GM23338 (cell line): ENCODE measurements at regions not wholly inside any gene's neighbourhood (a gene's known extent, or its start where the extent isn't known, plus 50 kb on each side); places are given as distances from the start of the nearest gene placed in this dataset.

Experiments used
- ATAC-seq: fragments of 200-7000 bp; cut with Tn5 transposase; 3 replicates; pipeline ENCODE4 v1.9.1; 2020
- DNase-seq: peaks from one replicate; pipeline ENCODE4 v3.0.0-alpha.2; 2015; ENCODE audit warnings: low spot score
- H2AFZ ChIP-seq: fragments of 200-600 bp; sonication (generic); 2 replicates; pipeline ENCODE4 v1.8.0; 2016; ENCODE audit warnings: antibody characterized with exemption, mild to moderate bottlenecking, moderate library complexity
- H3F3A ChIP-seq: fragments of 200-600 bp; sonication (generic); replicated peaks from 2 replicates; pipeline ENCODE4 v1.8.0; 2017; ENCODE audit warnings: antibody characterized with exemption, mixed run types, low read depth
- H3K27ac ChIP-seq: fragments of 200-600 bp; sonication (generic); 2 replicates; pipeline ENCODE4 v1.6.1; 2016; ENCODE audit warnings: low read depth
- H3K27me3 ChIP-seq: fragments of 200-600 bp; sonication (generic); 2 replicates; pipeline ENCODE4 v1.8.0; 2016; ENCODE audit warnings: mild to moderate bottlenecking, mixed run types, moderate library complexity; ENCODE audit not compliant: insufficient read depth
- H3K36me3 ChIP-seq: fragments of 200-600 bp; sonication (generic); 2 replicates; pipeline ENCODE4 v1.8.0; 2016; ENCODE audit warnings: mild to moderate bottlenecking; ENCODE audit not compliant: insufficient read depth
- H3K4me1 ChIP-seq: fragments of 200-600 bp; sonication (generic); 2 replicates; pipeline ENCODE4 v1.8.0; 2016; ENCODE audit warnings: mild to moderate bottlenecking, moderate library complexity; ENCODE audit not compliant: insufficient read depth
- H3K4me2 ChIP-seq: fragments of 200-600 bp; sonication (generic); 2 replicates; pipeline ENCODE4 v1.7.1; 2017; ENCODE audit warnings: mixed run types
- H3K4me3 ChIP-seq: fragments of 200-600 bp; sonication (generic); 2 replicates; pipeline ENCODE4 v1.6.1; 2016; ENCODE audit warnings: mixed run types
- H3K79me2 ChIP-seq: fragments of 200-600 bp; sonication (generic); replicated peaks from 2 replicates; pipeline ENCODE4 v1.8.0; 2017; ENCODE audit warnings: mild to moderate bottlenecking; ENCODE audit not compliant: insufficient read depth
- H3K9me2 ChIP-seq: fragments of 200-600 bp; sonication (generic); 2 replicates; pipeline ENCODE4 v1.8.0; 2017; ENCODE audit not compliant: insufficient read depth
- H4K20me1 ChIP-seq: fragments of 200-600 bp; sonication (generic); replicated peaks from 2 replicates; pipeline ENCODE4 v1.8.0; 2017; ENCODE audit warnings: mild to moderate bottlenecking; ENCODE audit not compliant: insufficient read depth
- H3K27ac Mint-ChIP-seq: 2 replicates; pipeline ENCODE4 v1.8.0; 2020; ENCODE audit warnings: inconsistent platforms, mild to moderate bottlenecking, moderate library complexity, mixed read lengths
- H3K27me3 Mint-ChIP-seq: 3 replicates; pipeline ENCODE4 v1.8.0; 2022; ENCODE audit warnings: low read depth, mild to moderate bottlenecking, moderate library complexity, mixed read lengths, inconsistent platforms; ENCODE audit not compliant: insufficient read depth, poor library complexity
- H3K36me3 Mint-ChIP-seq: 3 replicates; pipeline ENCODE4 v1.8.0; 2021; ENCODE audit warnings: low read depth, mild to moderate bottlenecking, inconsistent platforms, moderate library complexity, mixed read lengths
- H3K4me1 Mint-ChIP-seq: 3 replicates; pipeline ENCODE4 v1.8.0; 2020; ENCODE audit warnings: mild to moderate bottlenecking, inconsistent platforms, mixed read lengths
- H3K4me3 Mint-ChIP-seq: 3 replicates; pipeline ENCODE4 v1.8.0; 2021; ENCODE audit warnings: moderate library complexity, mild to moderate bottlenecking, inconsistent platforms, mixed read lengths
- H3K9me3 Mint-ChIP-seq: 3 replicates; pipeline ENCODE4 v1.8.0; 2020; ENCODE audit warnings: moderate library complexity, mild to moderate bottlenecking, inconsistent platforms, mixed read lengths
- CREB1 ChIP-seq: fragments of 250-450 bp; sonication (Bioruptor Pico); IDR thresholded peaks from 2 replicates; pipeline ENCODE4 v1.5.0; 2020; ENCODE audit warnings: low read depth, mild to moderate bottlenecking, moderate library complexity
- EZH2 ChIP-seq: fragments of 200-600 bp; sonication (generic); IDR thresholded peaks from one replicate; pipeline ENCODE4 v1.8.0; 2017; ENCODE audit warnings: antibody characterized with exemption, mild to moderate bottlenecking, low read depth; ENCODE audit not compliant: unreplicated experiment
- EZH2phosphoT487 ChIP-seq: fragments of 200-600 bp; sonication (generic); IDR thresholded peaks from one replicate; pipeline ENCODE4 v1.8.1; 2018; ENCODE audit warnings: antibody characterized with exemption; ENCODE audit not compliant: unreplicated experiment
- JUNB ChIP-seq: IDR thresholded peaks from one replicate; pipeline ENCODE4 v1.6.1; 2016; ENCODE audit warnings: antibody characterized with exemption; ENCODE audit not compliant: unreplicated experiment
- NANOG ChIP-seq: IDR thresholded peaks from 2 replicates; pipeline ENCODE4 v1.6.1; 2016; ENCODE audit warnings: antibody characterized with exemption, borderline replicate concordance
- POLR2AphosphoS5 ChIP-seq: IDR thresholded peaks from 2 replicates; pipeline ENCODE4 v1.6.1; 2016; ENCODE audit warnings: antibody characterized with exemption, low read depth
- STAT1 ChIP-seq: IDR thresholded peaks from one replicate; pipeline ENCODE4 v1.6.1; 2016; ENCODE audit warnings: antibody characterized with exemption; ENCODE audit not compliant: unreplicated experiment
- ZNF114 ChIP-seq: fragments of 250-450 bp; sonication (Bioruptor Pico); IDR thresholded peaks from 2 replicates; pipeline ENCODE4 v1.5.0; 2020; ENCODE audit warnings: mild to moderate bottlenecking, moderate library complexity
- ZNF331 ChIP-seq: fragments of 250-450 bp; sonication (Bioruptor Pico); IDR thresholded peaks from 2 replicates; pipeline ENCODE4 v1.5.0; 2020; ENCODE audit warnings: low read depth, mild to moderate bottlenecking, moderate library complexity
- TF ChIP-seq, protein P1 (sequence below): IDR thresholded peaks from one replicate; pipeline ENCODE4 v1.6.1; 2018; ENCODE audit warnings: antibody characterized with exemption; ENCODE audit not compliant: unreplicated experiment
- TF ChIP-seq, protein P2 (sequence below), 2 experiments: fragments of 200-600 bp in 1 of 2; sonication (generic) in 1 of 2; conservative IDR thresholded peaks; 2 replicates each; pipeline versions ENCODE4 v1.5.1 to v1.6.1; 2016 to 2017; ENCODE audit warnings: antibody characterized with exemption in 2 of 2, low read depth in 2 of 2, mild to moderate bottlenecking in 2 of 2, moderate library complexity in 1 of 2
- TF ChIP-seq, protein P3 (sequence below): fragments of 250-450 bp; sonication (Bioruptor Pico); IDR thresholded peaks from 2 replicates; pipeline ENCODE4 v1.5.0; 2020; ENCODE audit warnings: mild to moderate bottlenecking, moderate library complexity
- TF ChIP-seq, protein P4 (sequence below): IDR thresholded peaks from 2 replicates; pipeline ENCODE4 v1.6.1; 2016; ENCODE audit warnings: antibody characterized with exemption

DNA sequence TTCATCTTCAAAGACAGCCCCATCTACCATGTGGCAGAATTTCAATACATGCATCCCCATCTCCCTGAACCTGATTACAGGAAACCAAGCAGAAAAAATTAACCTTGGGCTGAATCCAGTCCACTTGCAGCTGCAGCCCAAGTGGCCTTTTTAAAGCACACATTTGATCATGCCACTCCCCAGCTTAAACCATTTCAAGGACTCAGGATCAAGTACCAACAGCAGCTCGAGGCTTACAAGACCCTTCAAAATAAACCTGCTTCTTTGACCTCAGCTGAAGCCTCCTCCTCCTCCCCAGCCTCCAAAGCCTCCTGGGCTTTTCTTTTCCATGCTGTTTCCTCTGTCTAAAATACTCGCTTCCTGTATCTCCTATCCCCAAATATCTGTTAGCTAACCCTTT lies 50.7 kb upstream of the KIT start (continued):
- TF ChIP-seq, protein P1, sequence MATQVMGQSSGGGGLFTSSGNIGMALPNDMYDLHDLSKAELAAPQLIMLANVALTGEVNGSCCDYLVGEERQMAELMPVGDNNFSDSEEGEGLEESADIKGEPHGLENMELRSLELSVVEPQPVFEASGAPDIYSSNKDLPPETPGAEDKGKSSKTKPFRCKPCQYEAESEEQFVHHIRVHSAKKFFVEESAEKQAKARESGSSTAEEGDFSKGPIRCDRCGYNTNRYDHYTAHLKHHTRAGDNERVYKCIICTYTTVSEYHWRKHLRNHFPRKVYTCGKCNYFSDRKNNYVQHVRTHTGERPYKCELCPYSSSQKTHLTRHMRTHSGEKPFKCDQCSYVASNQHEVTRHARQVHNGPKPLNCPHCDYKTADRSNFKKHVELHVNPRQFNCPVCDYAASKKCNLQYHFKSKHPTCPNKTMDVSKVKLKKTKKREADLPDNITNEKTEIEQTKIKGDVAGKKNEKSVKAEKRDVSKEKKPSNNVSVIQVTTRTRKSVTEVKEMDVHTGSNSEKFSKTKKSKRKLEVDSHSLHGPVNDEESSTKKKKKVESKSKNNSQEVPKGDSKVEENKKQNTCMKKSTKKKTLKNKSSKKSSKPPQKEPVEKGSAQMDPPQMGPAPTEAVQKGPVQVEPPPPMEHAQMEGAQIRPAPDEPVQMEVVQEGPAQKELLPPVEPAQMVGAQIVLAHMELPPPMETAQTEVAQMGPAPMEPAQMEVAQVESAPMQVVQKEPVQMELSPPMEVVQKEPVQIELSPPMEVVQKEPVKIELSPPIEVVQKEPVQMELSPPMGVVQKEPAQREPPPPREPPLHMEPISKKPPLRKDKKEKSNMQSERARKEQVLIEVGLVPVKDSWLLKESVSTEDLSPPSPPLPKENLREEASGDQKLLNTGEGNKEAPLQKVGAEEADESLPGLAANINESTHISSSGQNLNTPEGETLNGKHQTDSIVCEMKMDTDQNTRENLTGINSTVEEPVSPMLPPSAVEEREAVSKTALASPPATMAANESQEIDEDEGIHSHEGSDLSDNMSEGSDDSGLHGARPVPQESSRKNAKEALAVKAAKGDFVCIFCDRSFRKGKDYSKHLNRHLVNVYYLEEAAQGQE, result no peak
- TF ChIP-seq JUNB, result no peak
- TF ChIP-seq CREB1 (CRISPR knock-in tag), result no peak
- no peak for TF ChIP-seq ZNF114

DNA sequence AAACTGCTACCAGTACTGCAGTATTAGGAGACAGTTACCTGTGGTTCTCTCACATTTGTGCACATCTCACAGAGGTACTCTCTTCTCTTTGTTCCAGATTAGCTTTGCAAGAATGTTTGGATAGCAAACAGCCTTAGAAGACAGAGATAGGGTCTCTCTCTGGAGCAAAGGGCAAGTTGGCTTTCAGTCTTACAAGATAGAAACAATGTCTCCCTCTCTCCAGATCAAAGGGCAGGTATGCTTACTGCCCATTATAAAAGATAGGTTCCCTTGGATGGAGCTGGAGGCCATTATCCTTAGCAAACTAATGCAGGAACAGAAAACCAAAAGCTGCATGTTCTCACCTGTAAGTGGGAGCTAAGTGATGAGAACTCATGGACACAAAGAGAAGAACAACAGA lies 50.2 kb upstream of the KIT start:
- Histone ChIP-seq H3K4me3 (no peak overlapping the region), H3K9me2 (no peaks in the 10 kb centered on the region), H2AFZ (no peak overlapping the region), H3K4me2 (no peak overlapping the region), H3K27me3 (no peaks in the 10 kb centered on the region), H3K27ac (no peak overlapping the region), H3K79me2 (no peaks in the 10 kb centered on the region), H3K4me1 (no peaks in the 10 kb centered on the region), H3K36me3 (no peaks in the 10 kb centered on the region), H4K20me1 (no peaks in the 10 kb centered on the region), H3F3A (no peaks in the 10 kb centered on the region)
- Mint-ChIP-seq H3K4me3 (no peak overlapping the region), H3K9me3 (0 out of 3 replicates have a peak, but pooled peaks cover 3% of the 10 kb centered on the region), H3K36me3 (no peaks in the 10 kb centered on the region), H3K27ac (no peak overlapping the region), H3K4me1 (no peaks in the 10 kb centered on the region), H3K27me3 (peaks cover under 1% of the 10 kb centered on the region)
- no peak for DNase-seq
- no peak for ATAC-seq
- TF ChIP-seq EZH2phosphoT487, result no peak
- TF ChIP-seq JUNB, result no peak
- no peak for TF ChIP-seq ZNF114
- no peak for TF ChIP-seq POLR2AphosphoS5
- no peak for TF ChIP-seq ZNF331
- no peak for TF ChIP-seq EZH2
- TF ChIP-seq, protein P2, sequence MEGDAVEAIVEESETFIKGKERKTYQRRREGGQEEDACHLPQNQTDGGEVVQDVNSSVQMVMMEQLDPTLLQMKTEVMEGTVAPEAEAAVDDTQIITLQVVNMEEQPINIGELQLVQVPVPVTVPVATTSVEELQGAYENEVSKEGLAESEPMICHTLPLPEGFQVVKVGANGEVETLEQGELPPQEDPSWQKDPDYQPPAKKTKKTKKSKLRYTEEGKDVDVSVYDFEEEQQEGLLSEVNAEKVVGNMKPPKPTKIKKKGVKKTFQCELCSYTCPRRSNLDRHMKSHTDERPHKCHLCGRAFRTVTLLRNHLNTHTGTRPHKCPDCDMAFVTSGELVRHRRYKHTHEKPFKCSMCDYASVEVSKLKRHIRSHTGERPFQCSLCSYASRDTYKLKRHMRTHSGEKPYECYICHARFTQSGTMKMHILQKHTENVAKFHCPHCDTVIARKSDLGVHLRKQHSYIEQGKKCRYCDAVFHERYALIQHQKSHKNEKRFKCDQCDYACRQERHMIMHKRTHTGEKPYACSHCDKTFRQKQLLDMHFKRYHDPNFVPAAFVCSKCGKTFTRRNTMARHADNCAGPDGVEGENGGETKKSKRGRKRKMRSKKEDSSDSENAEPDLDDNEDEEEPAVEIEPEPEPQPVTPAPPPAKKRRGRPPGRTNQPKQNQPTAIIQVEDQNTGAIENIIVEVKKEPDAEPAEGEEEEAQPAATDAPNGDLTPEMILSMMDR (conservative IDR thresholded peaks at IDR 0.05; ENCODE audit: low read depth in 2 of 2), result no peak
- TF ChIP-seq, protein P3, sequence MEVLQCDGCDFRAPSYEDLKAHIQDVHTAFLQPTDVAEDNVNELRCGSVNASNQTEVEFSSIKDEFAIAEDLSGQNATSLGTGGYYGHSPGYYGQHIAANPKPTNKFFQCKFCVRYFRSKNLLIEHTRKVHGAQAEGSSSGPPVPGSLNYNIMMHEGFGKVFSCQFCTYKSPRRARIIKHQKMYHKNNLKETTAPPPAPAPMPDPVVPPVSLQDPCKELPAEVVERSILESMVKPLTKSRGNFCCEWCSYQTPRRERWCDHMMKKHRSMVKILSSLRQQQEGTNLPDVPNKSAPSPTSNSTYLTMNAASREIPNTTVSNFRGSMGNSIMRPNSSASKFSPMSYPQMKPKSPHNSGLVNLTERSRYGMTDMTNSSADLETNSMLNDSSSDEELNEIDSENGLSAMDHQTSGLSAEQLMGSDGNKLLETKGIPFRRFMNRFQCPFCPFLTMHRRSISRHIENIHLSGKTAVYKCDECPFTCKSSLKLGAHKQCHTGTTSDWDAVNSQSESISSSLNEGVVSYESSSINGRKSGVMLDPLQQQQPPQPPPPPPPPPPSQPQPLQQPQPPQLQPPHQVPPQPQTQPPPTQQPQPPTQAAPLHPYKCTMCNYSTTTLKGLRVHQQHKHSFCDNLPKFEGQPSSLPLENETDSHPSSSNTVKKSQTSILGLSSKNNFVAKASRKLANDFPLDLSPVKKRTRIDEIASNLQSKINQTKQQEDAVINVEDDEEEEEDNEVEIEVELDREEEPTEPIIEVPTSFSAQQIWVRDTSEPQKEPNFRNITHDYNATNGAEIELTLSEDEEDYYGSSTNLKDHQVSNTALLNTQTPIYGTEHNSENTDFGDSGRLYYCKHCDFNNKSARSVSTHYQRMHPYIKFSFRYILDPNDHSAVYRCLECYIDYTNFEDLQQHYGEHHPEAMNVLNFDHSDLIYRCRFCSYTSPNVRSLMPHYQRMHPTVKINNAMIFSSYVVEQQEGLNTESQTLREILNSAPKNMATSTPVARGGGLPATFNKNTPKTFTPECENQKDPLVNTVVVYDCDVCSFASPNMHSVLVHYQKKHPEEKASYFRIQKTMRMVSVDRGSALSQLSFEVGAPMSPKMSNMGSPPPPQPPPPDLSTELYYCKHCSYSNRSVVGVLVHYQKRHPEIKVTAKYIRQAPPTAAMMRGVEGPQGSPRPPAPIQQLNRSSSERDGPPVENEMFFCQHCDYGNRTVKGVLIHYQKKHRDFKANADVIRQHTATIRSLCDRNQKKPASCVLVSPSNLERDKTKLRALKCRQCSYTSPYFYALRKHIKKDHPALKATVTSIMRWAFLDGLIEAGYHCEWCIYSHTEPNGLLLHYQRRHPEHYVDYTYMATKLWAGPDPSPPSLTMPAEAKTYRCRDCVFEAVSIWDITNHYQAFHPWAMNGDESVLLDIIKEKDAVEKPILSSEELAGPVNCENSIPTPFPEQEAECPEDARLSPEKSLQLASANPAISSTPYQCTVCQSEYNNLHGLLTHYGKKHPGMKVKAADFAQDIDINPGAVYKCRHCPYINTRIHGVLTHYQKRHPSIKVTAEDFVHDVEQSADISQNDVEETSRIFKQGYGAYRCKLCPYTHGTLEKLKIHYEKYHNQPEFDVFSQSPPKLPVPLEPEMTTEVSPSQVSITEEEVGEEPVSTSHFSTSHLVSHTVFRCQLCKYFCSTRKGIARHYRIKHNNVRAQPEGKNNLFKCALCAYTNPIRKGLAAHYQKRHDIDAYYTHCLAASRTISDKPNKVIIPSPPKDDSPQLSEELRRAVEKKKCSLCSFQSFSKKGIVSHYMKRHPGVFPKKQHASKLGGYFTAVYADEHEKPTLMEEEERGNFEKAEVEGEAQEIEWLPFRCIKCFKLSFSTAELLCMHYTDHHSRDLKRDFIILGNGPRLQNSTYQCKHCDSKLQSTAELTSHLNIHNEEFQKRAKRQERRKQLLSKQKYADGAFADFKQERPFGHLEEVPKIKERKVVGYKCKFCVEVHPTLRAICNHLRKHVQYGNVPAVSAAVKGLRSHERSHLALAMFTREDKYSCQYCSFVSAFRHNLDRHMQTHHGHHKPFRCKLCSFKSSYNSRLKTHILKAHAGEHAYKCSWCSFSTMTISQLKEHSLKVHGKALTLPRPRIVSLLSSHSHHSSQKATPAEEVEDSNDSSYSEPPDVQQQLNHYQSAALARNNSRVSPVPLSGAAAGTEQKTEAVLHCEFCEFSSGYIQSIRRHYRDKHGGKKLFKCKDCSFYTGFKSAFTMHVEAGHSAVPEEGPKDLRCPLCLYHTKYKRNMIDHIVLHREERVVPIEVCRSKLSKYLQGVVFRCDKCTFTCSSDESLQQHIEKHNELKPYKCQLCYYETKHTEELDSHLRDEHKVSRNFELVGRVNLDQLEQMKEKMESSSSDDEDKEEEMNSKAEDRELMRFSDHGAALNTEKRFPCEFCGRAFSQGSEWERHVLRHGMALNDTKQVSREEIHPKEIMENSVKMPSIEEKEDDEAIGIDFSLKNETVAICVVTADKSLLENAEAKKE, result no peak
- TF ChIP-seq NANOG, result no peak
- TF ChIP-seq STAT1, result no peak
- TF ChIP-seq, protein P4, sequence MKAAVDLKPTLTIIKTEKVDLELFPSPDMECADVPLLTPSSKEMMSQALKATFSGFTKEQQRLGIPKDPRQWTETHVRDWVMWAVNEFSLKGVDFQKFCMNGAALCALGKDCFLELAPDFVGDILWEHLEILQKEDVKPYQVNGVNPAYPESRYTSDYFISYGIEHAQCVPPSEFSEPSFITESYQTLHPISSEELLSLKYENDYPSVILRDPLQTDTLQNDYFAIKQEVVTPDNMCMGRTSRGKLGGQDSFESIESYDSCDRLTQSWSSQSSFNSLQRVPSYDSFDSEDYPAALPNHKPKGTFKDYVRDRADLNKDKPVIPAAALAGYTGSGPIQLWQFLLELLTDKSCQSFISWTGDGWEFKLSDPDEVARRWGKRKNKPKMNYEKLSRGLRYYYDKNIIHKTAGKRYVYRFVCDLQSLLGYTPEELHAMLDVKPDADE, result no peak
